Activated CD8-positive, alpha-beta T cell treated with anti-CD3 and anti-CD28 coated beads for 36 hours (primary cell): ENCODE measurements at regions not wholly inside any gene's neighbourhood (a gene's known extent, or its start where the extent isn't known, plus 50 kb on each side); places are given as distances from the start of the nearest gene placed in this dataset.

Experiments used
- ATAC-seq: fragments of 200-7000 bp; cut with Tn5 transposase; one replicate; pipeline ENCODE4 v1.10.0; 2021; ENCODE audit warnings: mild to moderate bottlenecking, moderate library complexity
- CTCF ChIA-PET: fragments of 350-600 bp; sonication (Branson Sonifier 250); formaldehyde crosslinking; loops from one replicate; lab custom pipeline; 2021; ENCODE audit warnings: antibody characterized with exemption; lab: Charles Lee
- POLR2A ChIA-PET: fragments of 350-600 bp; sonication (Branson Sonifier 250); formaldehyde crosslinking; loops from one replicate; lab custom pipeline; 2021; ENCODE audit warnings: antibody characterized with exemption; lab: Charles Lee
- DNase-seq: peaks from one replicate; pipeline ENCODE4 v3.0.0-alpha.2; 2020
- H3K27ac Mint-ChIP-seq: one replicate; pipeline ENCODE4 v1.8.0; 2021; ENCODE audit warnings: mild to moderate bottlenecking, mixed read lengths
- H3K27me3 Mint-ChIP-seq: one replicate; pipeline ENCODE4 v1.8.0; 2021; ENCODE audit warnings: mixed read lengths
- H3K36me3 Mint-ChIP-seq: one replicate; pipeline ENCODE4 v1.8.0; 2021; ENCODE audit warnings: low read depth, mixed read lengths
- H3K4me1 Mint-ChIP-seq: one replicate; pipeline ENCODE4 v1.8.0; 2021; ENCODE audit warnings: low read depth, mixed read lengths
- H3K4me3 Mint-ChIP-seq: one replicate; pipeline ENCODE4 v1.8.0; 2021; ENCODE audit warnings: mild to moderate bottlenecking, moderate library complexity, mixed read lengths
- H3K9me3 Mint-ChIP-seq: one replicate; pipeline ENCODE4 v1.8.0; 2021; ENCODE audit warnings: mixed read lengths
- intact Hi-C: fragments of 100-400 bp; cut with micrococcal nuclease; formaldehyde crosslinking; loops from one replicate; pipeline ENCODE4 v1.10.0; 2022
- TF ChIP-seq, protein P1 (sequence below): fragments of 200-600 bp; IDR thresholded peaks from one replicate; pipeline ENCODE4 v1.8.0; 2022; ENCODE audit warnings: antibody characterized with exemption, mild to moderate bottlenecking

DNA sequence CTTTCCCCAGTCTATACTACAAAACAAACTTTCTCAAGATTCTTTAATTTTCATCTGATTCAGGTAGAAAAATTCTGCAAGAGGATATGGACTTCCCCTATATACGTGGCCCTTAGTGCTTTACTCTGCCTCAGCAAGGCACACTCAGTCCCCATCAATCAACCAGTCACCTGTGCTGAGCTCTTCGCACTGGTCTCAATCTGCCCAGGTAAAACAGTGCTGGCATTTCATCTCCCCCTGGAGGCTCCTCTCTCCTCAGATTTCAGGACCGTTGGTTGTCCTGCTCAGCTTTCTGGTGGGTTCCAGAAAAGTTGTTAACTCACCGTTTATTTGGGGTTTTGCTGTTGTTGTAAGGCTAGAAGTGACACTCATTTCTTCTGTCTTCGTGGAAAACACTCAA, 518.1 kb downstream of the TRIML1 start:
- ChIA-PET POLR2A (no interaction called here), CTCF (no interaction called here)
- Mint-ChIP-seq H3K4me3 (no peak overlapping the region), H3K27me3 (no peaks in the 10 kb centered on the region), H3K36me3 (no peaks in the 10 kb centered on the region), H3K27ac (no peak overlapping the region), H3K9me3 (peaks cover 20% of the 10 kb centered on the region), H3K4me1 (no peaks in the 10 kb centered on the region)
- intact Hi-C loops = no loop called here
- no peak for DNase-seq
- TF ChIP-seq, protein P1, sequence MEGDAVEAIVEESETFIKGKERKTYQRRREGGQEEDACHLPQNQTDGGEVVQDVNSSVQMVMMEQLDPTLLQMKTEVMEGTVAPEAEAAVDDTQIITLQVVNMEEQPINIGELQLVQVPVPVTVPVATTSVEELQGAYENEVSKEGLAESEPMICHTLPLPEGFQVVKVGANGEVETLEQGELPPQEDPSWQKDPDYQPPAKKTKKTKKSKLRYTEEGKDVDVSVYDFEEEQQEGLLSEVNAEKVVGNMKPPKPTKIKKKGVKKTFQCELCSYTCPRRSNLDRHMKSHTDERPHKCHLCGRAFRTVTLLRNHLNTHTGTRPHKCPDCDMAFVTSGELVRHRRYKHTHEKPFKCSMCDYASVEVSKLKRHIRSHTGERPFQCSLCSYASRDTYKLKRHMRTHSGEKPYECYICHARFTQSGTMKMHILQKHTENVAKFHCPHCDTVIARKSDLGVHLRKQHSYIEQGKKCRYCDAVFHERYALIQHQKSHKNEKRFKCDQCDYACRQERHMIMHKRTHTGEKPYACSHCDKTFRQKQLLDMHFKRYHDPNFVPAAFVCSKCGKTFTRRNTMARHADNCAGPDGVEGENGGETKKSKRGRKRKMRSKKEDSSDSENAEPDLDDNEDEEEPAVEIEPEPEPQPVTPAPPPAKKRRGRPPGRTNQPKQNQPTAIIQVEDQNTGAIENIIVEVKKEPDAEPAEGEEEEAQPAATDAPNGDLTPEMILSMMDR = no peak
- ATAC-seq = no peak

DNA sequence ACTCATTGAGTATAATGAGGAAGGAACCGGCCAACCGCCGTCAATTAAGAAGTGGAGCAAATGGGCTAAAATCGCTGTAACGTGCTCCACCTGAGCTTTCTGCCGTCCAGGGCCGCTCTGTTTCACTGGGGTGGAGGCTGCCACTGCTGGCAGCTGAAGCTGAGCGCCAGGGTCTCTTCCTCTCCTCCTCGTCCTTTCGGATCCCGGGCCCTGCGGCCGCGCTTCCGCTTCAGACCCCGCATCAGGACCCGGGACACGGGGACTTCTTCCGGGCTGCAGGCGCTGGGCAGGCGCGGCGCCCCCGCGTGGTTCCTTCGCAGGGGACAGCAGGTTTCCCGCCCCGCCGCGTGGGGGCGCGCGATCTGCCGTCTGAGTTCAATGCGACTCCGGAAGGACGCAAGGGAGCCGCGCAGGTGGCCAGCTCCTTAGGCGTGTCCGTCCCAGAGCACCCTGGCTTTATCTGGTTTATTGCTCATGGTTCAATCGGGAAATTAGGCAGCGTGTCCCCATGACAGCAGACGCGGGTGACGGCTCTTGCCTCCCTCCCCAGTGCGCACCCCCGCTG, 519.8 kb downstream of the TRIML1 start:
- POLR2A ChIA-PET = no interaction called here
- TF ChIP-seq, protein P1 = no peak
- no peaks in the 10 kb centered on the region for H3K4me1 Mint-ChIP-seq

DNA sequence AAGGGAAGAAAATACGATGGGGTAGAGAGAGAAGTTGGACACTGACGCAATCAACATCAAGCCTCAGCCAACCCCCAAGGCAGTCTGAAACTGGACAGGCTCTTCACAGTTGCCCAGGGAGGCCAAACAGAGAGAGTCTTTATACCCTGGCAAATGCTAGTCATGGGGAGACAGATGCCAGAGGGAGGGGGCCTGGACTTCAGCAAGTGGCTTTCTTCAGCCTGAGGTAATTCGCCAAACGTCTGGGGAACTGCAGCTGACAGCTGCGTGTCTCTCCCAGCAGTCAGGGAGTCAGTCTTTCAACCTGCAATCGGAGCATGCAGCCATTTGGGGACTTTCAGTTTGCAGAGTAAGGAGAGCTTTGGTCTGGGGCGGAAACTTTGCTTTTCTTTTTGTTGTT, 521.6 kb downstream of the TRIML1 start:
- no peaks in the 10 kb centered on the region for H3K27me3 Mint-ChIP-seq
- no peak overlapping the region for H3K4me3 Mint-ChIP-seq
- H3K9me3 Mint-ChIP-seq = peaks cover 23% of the 10 kb centered on the region
- CTCF ChIA-PET = interaction anchor here (0.8 kb wide), 1 partner anchor 11 kb away, joined by 3 read pairs; no protein-coding TSS in a partner anchor
- no peaks in the 10 kb centered on the region for H3K36me3 Mint-ChIP-seq
- intact Hi-C loops = no loop called here
- DNase-seq (no peak), ATAC-seq (no peak)
- H3K27ac Mint-ChIP-seq = no peak overlapping the region
- no peaks in the 10 kb centered on the region for H3K4me1 Mint-ChIP-seq
- TF ChIP-seq, protein P1 = no peak
- POLR2A ChIA-PET = no interaction called here

More for the DNA sequence above, 519.8 kb downstream of the TRIML1 start:
- Mint-ChIP-seq H3K4me3 (no peak overlapping the region), H3K27me3 (no peaks in the 10 kb centered on the region), H3K27ac (no peak overlapping the region), H3K36me3 (no peaks in the 10 kb centered on the region), H3K9me3 (peaks cover 21% of the 10 kb centered on the region)
- DNase-seq = no peak
- ATAC-seq = no peak
- CTCF ChIA-PET = no interaction called here
- intact Hi-C loops = no loop called here

DNA sequence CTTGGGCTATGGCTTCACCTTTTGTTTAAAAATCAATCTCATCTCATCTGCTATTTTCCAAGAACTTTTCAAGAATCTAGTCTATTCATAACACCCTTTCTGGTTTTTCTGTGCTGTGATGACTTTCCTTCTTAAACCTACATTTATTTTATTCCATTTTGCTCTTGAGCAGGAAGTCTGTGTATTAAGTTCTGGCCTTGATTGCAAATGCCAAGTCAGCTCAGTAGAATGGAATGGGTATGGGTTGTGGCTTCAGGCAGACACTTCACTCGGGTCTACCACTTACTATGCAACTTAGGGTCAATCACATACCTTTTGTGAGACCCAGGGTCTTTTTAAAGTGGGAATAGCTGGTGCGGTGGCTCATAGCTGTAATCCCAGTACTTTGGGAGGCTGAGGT, 522.3 kb downstream of the TRIML1 start:
- H3K27ac Mint-ChIP-seq = no peak overlapping the region
- ATAC-seq = no peak

DNA sequence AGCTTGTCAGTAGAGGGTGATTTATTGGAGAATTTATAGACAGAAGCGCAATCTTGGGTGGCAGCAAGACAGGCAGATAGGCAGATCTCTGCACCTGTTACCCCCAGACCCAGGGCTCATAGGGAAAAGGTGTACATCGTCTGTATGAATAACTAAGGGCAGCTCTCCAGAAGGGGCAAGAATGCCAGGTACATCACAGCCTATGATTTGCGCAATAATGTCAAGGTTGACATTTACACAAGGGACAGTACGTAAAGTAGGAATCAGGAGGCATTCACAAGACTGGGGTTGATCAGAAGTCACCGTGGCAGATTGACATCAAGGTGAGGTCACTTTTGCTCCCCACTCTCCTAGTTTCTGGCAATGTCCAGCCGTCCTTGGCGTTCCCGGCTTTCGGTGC, 524.1 kb downstream of the TRIML1 start:
- H3K27me3 Mint-ChIP-seq = no peaks in the 10 kb centered on the region
- ATAC-seq (no peak), DNase-seq (no peak)
- H3K9me3 Mint-ChIP-seq = peaks cover 23% of the 10 kb centered on the region
- no peak overlapping the region for H3K4me3 Mint-ChIP-seq
- POLR2A ChIA-PET = no interaction called here
- intact Hi-C loops = no loop called here
- TF ChIP-seq, protein P1 = no peak
- H3K36me3 Mint-ChIP-seq = no peaks in the 10 kb centered on the region
- CTCF ChIA-PET = no interaction called here
- H3K27ac Mint-ChIP-seq = no peak overlapping the region
- no peaks in the 10 kb centered on the region for H3K4me1 Mint-ChIP-seq

More for the DNA sequence above, 522.3 kb downstream of the TRIML1 start:
- TF ChIP-seq, protein P1 = no peak
- no peak for DNase-seq
- POLR2A ChIA-PET = no interaction called here
- H3K4me1 Mint-ChIP-seq = no peaks in the 10 kb centered on the region
- no peaks in the 10 kb centered on the region for H3K27me3 Mint-ChIP-seq
- intact Hi-C loops = no loop called here
- no peaks in the 10 kb centered on the region for H3K36me3 Mint-ChIP-seq
- CTCF ChIA-PET = no interaction called here
- peaks cover 24% of the 10 kb centered on the region for H3K9me3 Mint-ChIP-seq
- no peak overlapping the region for H3K4me3 Mint-ChIP-seq
